Activated naive CD8-positive, alpha-beta T cell treated with anti-CD3 and anti-CD28 coated beads, Interleukin-2, amount 50 U/mL, for 16 hours (primary cell): ENCODE measurements at regions not wholly inside any gene's neighbourhood (a gene's known extent, or its start where the extent isn't known, plus 50 kb on each side); places are given as distances from the start of the nearest gene placed in this dataset.

Source experiments
- DNase-seq: peaks from one replicate; pipeline ENCODE4 v3.0.0-alpha.2; 2020; ENCODE audit warnings: low read depth, low spot score

- DNase-seq = no peak
These were observed 134.0 kb upstream of the PHACTR1 start for GRCh38 chr6:12582421-12583110.

GRCh38 chr6:12584631-12585405, 131.7 kb upstream of the PHACTR1 start:
- DNase-seq = no peak

GRCh38 chr6:12585497-12585958, 131.0 kb upstream of the PHACTR1 start:
- no peak for DNase-seq

- no peak for DNase-seq
These were observed 129.7 kb upstream of the PHACTR1 start for GRCh38 chr6:12586721-12587480.

- DNase-seq = no peak
These were observed 125.7 kb upstream of the PHACTR1 start for GRCh38 chr6:12590901-12591300.

- DNase-seq = no peak
These were observed 123.9 kb upstream of the PHACTR1 start for GRCh38 chr6:12592634-12593033.

- no peak for DNase-seq
These were observed 122.6 kb upstream of the PHACTR1 start for GRCh38 chr6:12593771-12594529.

GRCh38 chr6:12594530-12594893, 122.1 kb upstream of the PHACTR1 start:
- DNase-seq = no peak

- DNase-seq = no peak
These were observed 121.3 kb upstream of the PHACTR1 start for GRCh38 chr6:12595161-12595811.

- DNase-seq = no peak
These were observed 119.8 kb upstream of the PHACTR1 start for GRCh38 chr6:12596731-12597130.

GRCh38 chr6:12598919-12599318, 117.6 kb upstream of the PHACTR1 start:
- no peak for DNase-seq

GRCh38 chr6:12601881-12602280, 114.7 kb upstream of the PHACTR1 start:
- no peak for DNase-seq

- no peak for DNase-seq
These were observed 114.2 kb upstream of the PHACTR1 start for GRCh38 chr6:12602342-12602741.

GRCh38 chr6:12602951-12603672, 113.5 kb upstream of the PHACTR1 start:
- DNase-seq = no peak

GRCh38 chr6:12603673-12604049, 112.9 kb upstream of the PHACTR1 start:
- no peak for DNase-seq

- peak; percentile 3 for DNase-seq
These were observed 110.7 kb upstream of the PHACTR1 start for GRCh38 chr6:12605888-12606345.

- no peak for DNase-seq
These were observed 110.0 kb upstream of the PHACTR1 start for GRCh38 chr6:12606616-12607015.

GRCh38 chr6:12608016-12608860, 108.3 kb upstream of the PHACTR1 start:
- DNase-seq = no peak

GRCh38 chr6:12608874-12609273, 107.7 kb upstream of the PHACTR1 start:
- DNase-seq = no peak
